SJCRH30 (cell line): ENCODE measurements at regions not wholly inside any gene's neighbourhood (a gene's known extent, or its start where the extent isn't known, plus 50 kb on each side); places are given as distances from the start of the nearest gene placed in this dataset.

Experiments
- DNase-seq, 2 experiments: peaks; one replicate each; pipeline ENCODE4 v3.0.0-alpha.2; 2015 to 2020
- H3K27ac ChIP-seq: fragments of 250-450 bp; sonication (Bioruptor Pico); 2 replicates; pipeline ENCODE4 v1.5.1; 2020; ENCODE audit warnings: mild to moderate bottlenecking, moderate library complexity
- H3K27me3 ChIP-seq: fragments of 250-450 bp; sonication (Bioruptor Pico); 2 replicates; pipeline ENCODE4 v1.5.1; 2020; ENCODE audit warnings: mild to moderate bottlenecking, moderate library complexity
- H3K36me3 ChIP-seq: fragments of 250-450 bp; sonication (Bioruptor Pico); 2 replicates; pipeline ENCODE4 v1.5.1; 2020; ENCODE audit warnings: mild to moderate bottlenecking, moderate library complexity
- H3K4me1 ChIP-seq: fragments of 250-450 bp; sonication (Bioruptor Pico); 2 replicates; pipeline ENCODE4 v1.5.1; 2020; ENCODE audit warnings: mild to moderate bottlenecking, moderate library complexity
- H3K4me3 ChIP-seq: fragments of 250-450 bp; sonication (Bioruptor Pico); 2 replicates; pipeline ENCODE4 v1.5.1; 2020; ENCODE audit warnings: mild to moderate bottlenecking, moderate library complexity
- H3K9me3 ChIP-seq: fragments of 250-450 bp; sonication (Bioruptor Pico); replicated peaks from 2 replicates; pipeline ENCODE4 v1.5.1; 2020; ENCODE audit warnings: mild to moderate bottlenecking, moderate library complexity

DNA sequence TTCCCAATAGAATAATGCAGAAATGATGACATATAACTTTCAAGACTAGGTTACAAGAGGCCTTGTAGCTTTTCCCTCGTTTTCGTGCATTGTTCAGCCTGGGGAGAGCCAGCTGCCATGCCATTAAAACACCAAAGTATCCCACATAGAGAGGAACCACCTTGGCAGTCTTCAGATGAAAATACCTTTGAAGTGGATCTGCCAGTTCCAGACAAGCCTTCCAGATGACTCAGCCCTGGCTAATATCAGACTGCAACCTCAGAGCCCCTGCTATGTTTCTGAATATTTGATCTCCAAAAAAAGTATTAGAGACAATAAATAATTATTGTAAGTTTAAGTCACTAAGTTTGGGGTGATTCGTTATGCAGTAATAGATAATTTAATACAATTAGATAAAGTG is 294.3 kb upstream of the GBE1 start:
- no peaks in the 10 kb centered on the region for H3K9me3 ChIP-seq
- H3K27me3 ChIP-seq, result no peaks in the 10 kb centered on the region
- no peak overlapping the region for H3K4me3 ChIP-seq
- H3K4me1 ChIP-seq, result no peaks in the 10 kb centered on the region
- DNase-seq, result peak; percentile 2 to 5
- H3K36me3 ChIP-seq, result no peaks in the 10 kb centered on the region
- H3K27ac ChIP-seq, result no peak overlapping the region

DNA sequence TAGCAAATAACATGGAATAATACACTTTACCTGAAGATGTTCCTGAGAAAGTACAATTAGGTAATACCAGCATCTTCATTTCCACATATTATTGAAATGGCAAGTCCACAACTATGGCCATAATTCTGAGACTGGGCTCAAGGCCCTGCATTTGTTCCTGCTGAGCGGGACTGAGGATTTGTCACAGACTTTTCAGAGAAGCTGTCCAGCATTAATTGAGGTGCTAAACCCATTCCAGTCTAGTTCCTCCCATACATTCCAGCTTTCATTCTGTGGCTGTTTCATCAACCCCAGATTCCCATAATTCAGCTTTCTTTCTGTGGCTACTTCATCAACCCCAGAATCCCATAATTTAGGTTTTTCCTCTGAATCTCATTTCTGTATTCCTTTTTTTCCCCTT is 293.4 kb upstream of the GBE1 start:
- Histone ChIP-seq H3K36me3 (no peaks in the 10 kb centered on the region), H3K4me1 (no peaks in the 10 kb centered on the region), H3K27ac (no peak overlapping the region), H3K27me3 (no peaks in the 10 kb centered on the region), H3K4me3 (no peak overlapping the region), H3K9me3 (no peaks in the 10 kb centered on the region)
- no peak for DNase-seq

GRCh38 chr3:82053236-82053635 is 291.8 kb upstream of the GBE1 start:
- no peaks in the 10 kb centered on the region for H3K4me1 ChIP-seq
- no peak overlapping the region for H3K4me3 ChIP-seq
- DNase-seq, result no peak
- no peaks in the 10 kb centered on the region for H3K36me3 ChIP-seq
- no peaks in the 10 kb centered on the region for H3K9me3 ChIP-seq
- H3K27ac ChIP-seq, result no peak overlapping the region
- no peaks in the 10 kb centered on the region for H3K27me3 ChIP-seq

DNA sequence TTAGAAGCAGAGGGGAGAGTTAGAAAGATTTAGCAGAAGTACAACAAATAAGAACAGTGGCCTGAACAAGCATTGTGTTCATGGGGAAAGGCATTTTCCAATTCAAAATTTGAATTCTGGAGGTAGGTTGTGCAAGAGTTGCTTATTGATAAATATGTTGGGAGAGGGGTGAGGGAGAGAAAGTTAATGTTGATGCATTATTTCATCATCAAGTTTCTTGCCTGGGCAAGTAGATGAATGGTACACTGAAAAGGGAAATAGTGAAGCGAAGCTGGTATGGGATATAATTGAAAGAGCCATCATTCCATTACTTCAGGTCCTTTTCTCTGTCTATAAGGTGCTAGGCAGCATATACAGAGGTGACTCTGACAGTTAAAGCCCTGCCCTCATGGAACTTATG is 288.9 kb upstream of the GBE1 start:
- Histone ChIP-seq H3K9me3 (no peaks in the 10 kb centered on the region), H3K4me1 (no peaks in the 10 kb centered on the region), H3K27me3 (no peaks in the 10 kb centered on the region), H3K4me3 (no peak overlapping the region), H3K27ac (no peak overlapping the region), H3K36me3 (no peaks in the 10 kb centered on the region)
- no peak for DNase-seq

GRCh38 chr3:82048711-82049110 is 287.3 kb upstream of the GBE1 start:
- Histone ChIP-seq H3K4me1 (no peaks in the 10 kb centered on the region), H3K27me3 (no peaks in the 10 kb centered on the region), H3K36me3 (no peaks in the 10 kb centered on the region), H3K27ac (no peak overlapping the region), H3K4me3 (no peak overlapping the region), H3K9me3 (no peaks in the 10 kb centered on the region)
- DNase-seq, result no peak

DNA sequence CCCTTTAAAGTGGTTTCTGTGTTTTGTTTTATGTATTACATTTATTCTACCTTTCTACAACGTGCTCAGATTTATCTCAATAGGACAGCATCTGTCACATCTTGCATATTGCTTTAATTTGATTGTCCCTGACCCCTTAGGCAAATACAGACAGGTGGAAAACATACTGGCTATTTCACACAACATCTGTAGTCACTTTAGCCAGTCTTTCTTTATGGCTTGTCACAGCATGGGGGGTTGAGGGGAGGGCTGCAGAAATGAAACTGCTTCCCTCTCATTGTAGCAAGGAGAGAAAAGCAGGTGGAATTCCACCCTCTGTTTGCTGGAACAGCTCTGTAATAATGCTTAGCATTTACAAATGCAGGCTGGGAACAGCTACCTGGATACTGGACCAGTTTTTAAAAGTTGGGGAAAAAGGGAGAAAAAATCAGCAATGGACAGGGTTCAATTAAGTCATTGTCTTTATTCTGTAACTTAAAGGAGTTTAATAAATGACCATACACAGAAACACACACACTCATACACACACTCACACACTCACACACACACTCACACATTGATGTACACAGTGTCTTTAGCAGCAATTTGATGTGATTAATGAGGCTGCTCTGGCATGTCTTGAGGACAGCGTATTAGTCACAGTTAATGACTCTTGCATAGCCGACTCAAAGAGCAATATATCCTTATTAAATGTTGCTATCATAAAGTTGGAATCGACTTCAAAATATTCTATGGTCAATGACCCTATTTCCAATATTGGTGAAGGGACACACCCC is 283.7 kb upstream of the GBE1 start:
- Histone ChIP-seq H3K4me3 (no peak overlapping the region), H3K9me3 (no peaks in the 10 kb centered on the region), H3K27ac (no peak overlapping the region), H3K36me3 (no peaks in the 10 kb centered on the region), H3K27me3 (no peaks in the 10 kb centered on the region), H3K4me1 (no peaks in the 10 kb centered on the region)
- no peak for DNase-seq

GRCh38 chr3:82038556-82038955 is 277.1 kb upstream of the GBE1 start:
- Histone ChIP-seq H3K36me3 (no peaks in the 10 kb centered on the region), H3K27ac (no peak overlapping the region), H3K9me3 (no peaks in the 10 kb centered on the region), H3K4me3 (no peak overlapping the region), H3K4me1 (no peaks in the 10 kb centered on the region), H3K27me3 (no peaks in the 10 kb centered on the region)
- no peak for DNase-seq

- no peaks in the 10 kb centered on the region for H3K36me3 ChIP-seq
- DNase-seq, result no peak
- no peaks in the 10 kb centered on the region for H3K27me3 ChIP-seq
- no peak overlapping the region for H3K4me3 ChIP-seq
- no peak overlapping the region for H3K27ac ChIP-seq
- H3K9me3 ChIP-seq, result no peaks in the 10 kb centered on the region
- H3K4me1 ChIP-seq, result peaks cover 15% of the 10 kb centered on the region
Measured at GRCh38 chr3:82033186-82033585, 271.7 kb upstream of the GBE1 start.

GRCh38 chr3:82031596-82031995 is 270.2 kb upstream of the GBE1 start:
- Histone ChIP-seq H3K27me3 (no peaks in the 10 kb centered on the region), H3K9me3 (no peaks in the 10 kb centered on the region)
- DNase-seq, result no peak

DNA sequence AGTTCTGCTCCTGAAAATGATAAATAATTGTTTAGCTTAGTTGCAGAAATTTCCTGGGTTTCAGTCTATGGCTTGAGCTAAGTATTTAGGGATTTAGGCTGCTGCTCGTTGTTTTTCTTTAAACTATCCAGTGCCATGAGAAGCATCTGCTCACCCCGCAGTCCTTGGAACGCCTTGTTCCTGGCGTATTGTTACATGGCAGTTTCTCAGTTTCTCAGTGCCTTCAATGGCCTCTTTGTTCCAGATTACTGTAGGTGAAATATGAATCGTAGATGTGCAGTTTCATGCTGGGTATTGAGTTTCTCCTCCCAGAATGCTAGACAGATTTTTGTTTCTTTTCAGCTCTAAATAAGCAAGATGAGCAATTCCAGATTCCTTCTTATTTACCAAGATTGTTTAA is 269.5 kb upstream of the GBE1 start:
- no peaks in the 10 kb centered on the region for H3K27me3 ChIP-seq
- H3K36me3 ChIP-seq, result no peaks in the 10 kb centered on the region
- peak; percentile 57 to 85 for DNase-seq
- peak overlapping the region; percentile 84 for H3K27ac ChIP-seq
- peaks cover 15% of the 10 kb centered on the region for H3K4me1 ChIP-seq
- peak overlapping the region; percentile 43 for H3K4me3 ChIP-seq
- H3K9me3 ChIP-seq, result no peaks in the 10 kb centered on the region

More at GRCh38 chr3:82031596-82031995, 270.2 kb upstream of the GBE1 start:
- Histone ChIP-seq H3K4me1 (peaks cover 15% of the 10 kb centered on the region), H3K27ac (peak overlapping the region; percentile 84), H3K4me3 (no peak overlapping the region), H3K36me3 (no peaks in the 10 kb centered on the region)

- H3K27ac ChIP-seq, result no peak overlapping the region
- H3K36me3 ChIP-seq, result no peaks in the 10 kb centered on the region
- DNase-seq, result no peak
- H3K4me1 ChIP-seq, result no peaks in the 10 kb centered on the region
- H3K27me3 ChIP-seq, result no peaks in the 10 kb centered on the region
- H3K4me3 ChIP-seq, result no peak overlapping the region
- no peaks in the 10 kb centered on the region for H3K9me3 ChIP-seq
Measured at GRCh38 chr3:82022836-82023235, 261.4 kb upstream of the GBE1 start.

- no peak for DNase-seq
- H3K36me3 ChIP-seq, result no peaks in the 10 kb centered on the region
- H3K4me1 ChIP-seq, result no peaks in the 10 kb centered on the region
- H3K9me3 ChIP-seq, result no peaks in the 10 kb centered on the region
- H3K4me3 ChIP-seq, result no peak overlapping the region
- H3K27me3 ChIP-seq, result no peaks in the 10 kb centered on the region
- H3K27ac ChIP-seq, result no peak overlapping the region
Measured at GRCh38 chr3:82020282-82020681, 258.8 kb upstream of the GBE1 start.

DNA sequence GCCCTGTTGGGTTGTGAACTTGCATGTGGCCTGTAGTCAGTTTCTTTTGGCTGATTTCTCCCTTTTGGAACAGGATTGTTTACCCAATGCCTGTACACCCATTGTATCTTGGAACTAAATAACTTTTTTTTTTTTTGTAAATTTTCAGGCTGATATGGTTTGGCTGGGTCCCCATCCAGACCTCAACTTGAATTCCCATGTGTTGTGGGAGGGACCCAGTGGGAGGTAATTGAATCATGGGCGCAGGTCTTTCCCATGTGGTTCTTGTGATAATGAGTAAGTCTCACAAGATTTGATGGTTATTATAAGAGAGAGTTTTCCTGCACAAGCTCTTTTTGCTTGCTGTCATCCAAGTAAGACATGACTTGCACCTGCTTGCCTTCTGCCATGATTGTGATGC is 253.8 kb upstream of the GBE1 start:
- H3K27ac ChIP-seq, result no peak overlapping the region
- H3K27me3 ChIP-seq, result no peaks in the 10 kb centered on the region
- no peak overlapping the region for H3K4me3 ChIP-seq
- H3K9me3 ChIP-seq, result no peaks in the 10 kb centered on the region
- DNase-seq, result no peak
- H3K4me1 ChIP-seq, result no peaks in the 10 kb centered on the region
- H3K36me3 ChIP-seq, result no peaks in the 10 kb centered on the region

DNA sequence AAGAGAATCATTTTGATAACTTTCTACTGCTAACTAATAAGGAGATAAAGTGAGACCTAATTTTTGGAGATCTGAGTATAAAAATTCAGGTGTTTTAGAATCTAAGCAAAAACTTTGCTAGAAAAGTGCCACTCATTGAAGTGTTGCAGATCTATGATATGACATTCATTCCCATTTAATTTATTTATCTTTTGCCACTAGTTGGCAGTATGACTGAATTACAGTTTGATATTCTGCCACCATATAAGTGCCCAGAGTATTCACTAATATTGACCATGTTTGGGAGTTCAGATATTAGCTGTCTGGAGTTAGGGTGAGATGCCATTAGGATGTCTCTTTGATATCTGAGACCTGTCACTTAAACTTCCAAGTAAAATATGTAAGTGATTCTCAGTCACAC is 251.3 kb upstream of the GBE1 start:
- Histone ChIP-seq H3K4me1 (no peaks in the 10 kb centered on the region), H3K27me3 (no peaks in the 10 kb centered on the region), H3K27ac (no peak overlapping the region), H3K4me3 (no peak overlapping the region), H3K36me3 (no peaks in the 10 kb centered on the region), H3K9me3 (no peaks in the 10 kb centered on the region)
- DNase-seq, result no peak

DNA sequence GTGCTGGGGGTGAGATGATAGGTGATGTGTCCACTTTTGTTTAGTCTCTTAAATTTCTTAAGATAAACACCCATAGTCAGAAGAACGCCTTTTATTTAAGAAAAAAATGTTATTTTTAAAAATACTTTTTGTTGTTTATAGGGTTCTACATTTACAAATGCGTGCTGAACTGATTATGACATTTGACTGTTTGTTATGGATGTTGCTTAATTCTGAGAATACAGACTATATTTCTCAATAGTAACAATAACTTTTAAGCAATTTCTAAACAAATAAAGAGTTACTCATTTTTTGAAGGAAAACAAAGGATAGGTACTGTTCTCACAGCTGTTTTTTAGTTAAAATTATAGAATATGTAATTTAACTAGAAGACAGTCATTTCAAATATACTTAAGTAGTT is 249.9 kb upstream of the GBE1 start:
- no peaks in the 10 kb centered on the region for H3K36me3 ChIP-seq
- H3K9me3 ChIP-seq, result no peaks in the 10 kb centered on the region
- no peak overlapping the region for H3K4me3 ChIP-seq
- no peak overlapping the region for H3K27ac ChIP-seq
- no peak for DNase-seq
- H3K4me1 ChIP-seq, result no peaks in the 10 kb centered on the region
- no peaks in the 10 kb centered on the region for H3K27me3 ChIP-seq

GRCh38 chr3:82005266-82005665 is 243.8 kb upstream of the GBE1 start:
- no peak for DNase-seq
- H3K9me3 ChIP-seq, result no peaks in the 10 kb centered on the region
- H3K4me3 ChIP-seq, result no peak overlapping the region
- H3K27ac ChIP-seq, result no peak overlapping the region
- peaks cover 29% of the 10 kb centered on the region for H3K4me1 ChIP-seq
- H3K27me3 ChIP-seq, result no peaks in the 10 kb centered on the region
- no peaks in the 10 kb centered on the region for H3K36me3 ChIP-seq
